Mesodermal cell (in vitro differentiated cells): ENCODE measurements at regions not wholly inside any gene's neighbourhood (a gene's known extent, or its start where the extent isn't known, plus 50 kb on each side); places are given as distances from the start of the nearest gene placed in this dataset.

Experiments used
- H3K27ac ChIP-seq: 2 replicates; pipeline ENCODE4 v1.7.0; 2013; ENCODE audit warnings: mild to moderate bottlenecking, low read depth, low read length, moderate library complexity; ENCODE audit not compliant: severe bottlenecking
- H3K36me3 ChIP-seq: 2 replicates; pipeline ENCODE4 v1.7.1; 2013; ENCODE audit warnings: mild to moderate bottlenecking, low read length, moderate library complexity; ENCODE audit not compliant: control insufficient read depth, insufficient read depth
- H3K4me1 ChIP-seq: one replicate; pipeline ENCODE4 v1.7.1; 2013; ENCODE audit warnings: mild to moderate bottlenecking, low read length; ENCODE audit not compliant: insufficient read depth, control insufficient read depth, poor library complexity, severe bottlenecking
- H3K4me3 ChIP-seq: 2 replicates; pipeline ENCODE4 v1.7.0; 2013; ENCODE audit warnings: low read length, control low read depth, mild to moderate bottlenecking; ENCODE audit not compliant: insufficient read depth, poor library complexity, severe bottlenecking; ENCODE audit errors: extremely low read depth
- H3K9me3 ChIP-seq: 2 replicates; pipeline ENCODE4 v1.7.1; 2013; ENCODE audit warnings: mild to moderate bottlenecking, low read length, moderate library complexity; ENCODE audit not compliant: control insufficient read depth
- WGBS, 2 experiments: methylation state at CpG; one replicate each; pipeline ENCODE4 v1.1.5; 2013; ENCODE audit warnings: missing lambda C conversion rate in 2 of 2; ENCODE audit not compliant: insufficient coverage in 2 of 2; 5-methylcytosine and 5-hydroxymethylcytosine counted together

DNA sequence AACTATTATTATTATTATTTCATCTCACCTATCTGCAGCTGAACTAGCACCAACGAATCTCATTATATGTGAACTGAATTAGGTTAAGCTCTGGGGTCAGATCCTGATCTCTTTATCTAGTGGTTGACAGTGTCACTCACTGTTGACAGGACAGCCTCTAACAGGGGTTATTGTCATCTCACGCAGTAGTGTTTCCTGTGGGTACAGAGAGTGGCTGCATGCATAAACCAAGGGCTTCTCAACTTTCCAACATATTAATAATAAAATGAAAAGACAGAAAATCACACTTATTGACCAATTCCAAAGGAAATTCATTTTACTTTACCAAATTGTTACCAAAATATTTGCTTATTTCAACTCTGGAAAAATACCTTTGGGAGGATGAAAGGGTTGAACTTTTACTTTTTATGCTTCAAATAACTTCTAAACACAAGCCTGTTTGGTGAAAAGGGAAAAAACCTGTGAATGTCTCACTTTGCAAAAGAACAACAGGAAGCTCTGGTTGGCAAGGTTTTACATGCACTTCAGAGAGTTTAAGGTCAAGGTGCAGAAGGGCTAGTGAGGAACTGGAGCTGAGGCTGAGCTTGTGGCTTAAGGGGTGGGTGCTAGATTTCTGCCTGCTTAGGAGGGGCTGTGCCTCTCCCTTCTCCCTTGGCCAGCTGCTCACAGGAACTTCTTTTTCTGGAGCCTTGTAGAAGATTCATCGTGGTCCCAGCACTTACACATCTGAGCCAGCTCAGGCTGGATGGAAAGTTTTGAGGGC, 72.6 kb downstream of the CTAGE1 start:
- H3K27ac ChIP-seq = no peak overlapping the region
- H3K36me3 ChIP-seq = no peaks in the 10 kb centered on the region
- WGBS, 2 experiments = 83% methylated on average over 1 of the region's 3 CpGs; no CpG with 5 or more reads in 1 of the 2 experiments

DNA sequence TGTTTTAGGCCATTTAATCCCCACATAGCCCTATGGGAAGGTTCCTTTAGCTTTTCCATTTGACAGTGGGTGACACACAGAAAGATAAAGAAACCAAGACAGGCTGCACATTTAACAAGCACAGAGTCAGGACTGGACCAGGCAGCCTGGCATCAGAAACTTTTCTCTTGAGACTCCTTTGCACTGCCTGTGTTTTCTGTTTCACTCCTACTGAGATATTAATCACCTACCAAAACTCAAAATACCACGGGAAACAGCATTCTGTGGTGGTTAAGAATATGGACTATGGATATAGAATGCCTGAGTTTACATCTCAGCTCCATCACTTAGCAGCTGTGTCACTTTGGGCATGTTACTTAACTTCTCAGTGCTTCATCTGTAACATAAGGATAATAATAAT, 73.3 kb downstream of the CTAGE1 start:
- WGBS, 2 experiments = no CpG with 5 or more reads among the region's 1 CpG
- no peaks in the 10 kb centered on the region for H3K9me3 ChIP-seq
- H3K4me3 ChIP-seq = no peak overlapping the region
- no peaks in the 10 kb centered on the region for H3K36me3 ChIP-seq
- no peak overlapping the region for H3K27ac ChIP-seq
- H3K4me1 ChIP-seq = peaks cover 16% of the 10 kb centered on the region

More for the DNA sequence above, 72.6 kb downstream of the CTAGE1 start:
- Histone ChIP-seq H3K9me3 (no peaks in the 10 kb centered on the region), H3K4me1 (peaks cover 16% of the 10 kb centered on the region), H3K4me3 (no peak overlapping the region)

GRCh38 chr18:22343613-22344012, 74.1 kb downstream of the CTAGE1 start:
- Histone ChIP-seq H3K36me3 (no peaks in the 10 kb centered on the region), H3K9me3 (no peaks in the 10 kb centered on the region), H3K4me3 (no peak overlapping the region), H3K4me1 (peaks cover 16% of the 10 kb centered on the region), H3K27ac (no peak overlapping the region)
- WGBS, 2 experiments = 84 to 100% methylated on average over 2 to 4 of the region's 5 CpGs

DNA sequence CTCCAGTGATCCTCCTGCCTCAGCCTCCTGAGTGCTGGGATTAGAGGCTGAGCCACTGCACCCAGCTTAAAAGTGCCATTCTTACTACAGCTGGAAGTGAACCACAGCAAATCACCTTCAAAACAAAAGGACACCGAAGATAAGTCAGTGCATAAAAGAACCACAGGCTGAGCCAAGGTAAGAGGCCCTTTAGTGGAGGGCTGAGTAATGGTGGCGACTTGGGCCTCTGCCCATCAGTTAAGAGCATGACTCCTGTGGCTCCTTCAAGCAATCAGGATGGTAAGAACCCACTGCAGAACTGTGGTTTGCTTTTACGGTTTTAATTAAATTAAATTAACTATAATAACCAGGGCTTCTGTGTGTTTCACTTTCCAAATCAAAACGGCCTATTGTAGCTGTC, 75.1 kb downstream of the CTAGE1 start:
- 94 to 100% methylated on average over 1 to 2 of the region's 4 CpGs for WGBS, 2 experiments
- H3K36me3 ChIP-seq = no peaks in the 10 kb centered on the region
- H3K4me1 ChIP-seq = peaks cover 12% of the 10 kb centered on the region
- H3K4me3 ChIP-seq = no peak overlapping the region
- no peak overlapping the region for H3K27ac ChIP-seq
- H3K9me3 ChIP-seq = no peaks in the 10 kb centered on the region

DNA sequence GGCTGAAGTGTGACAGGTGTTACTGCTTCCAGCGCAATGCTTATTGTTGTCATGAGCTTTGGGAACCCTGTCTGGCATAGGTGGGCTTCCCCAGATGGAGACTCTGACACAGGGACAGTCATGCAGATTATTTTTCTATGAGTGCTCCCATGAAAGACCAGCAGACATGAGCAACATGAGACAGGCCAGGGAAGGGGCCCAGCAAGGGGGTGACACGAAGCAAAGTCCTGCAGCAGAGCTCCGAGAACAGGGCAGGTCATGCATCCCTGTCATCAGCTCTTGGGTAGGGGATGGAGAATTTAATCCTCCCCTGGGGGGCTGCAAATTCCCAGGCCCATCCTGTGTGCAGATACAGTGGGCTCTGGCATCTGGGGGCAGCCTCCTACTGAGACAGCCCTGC, 77.4 kb downstream of the CTAGE1 start:
- H3K27ac ChIP-seq = no peak overlapping the region
- WGBS, 2 experiments = 80 to 100% methylated on average over 1 to 2 of the region's 3 CpGs
- H3K36me3 ChIP-seq = no peaks in the 10 kb centered on the region
- no peak overlapping the region for H3K4me3 ChIP-seq
- no peaks in the 10 kb centered on the region for H3K9me3 ChIP-seq
- H3K4me1 ChIP-seq = peaks cover 9% of the 10 kb centered on the region

- Histone ChIP-seq H3K36me3 (no peaks in the 10 kb centered on the region), H3K9me3 (no peaks in the 10 kb centered on the region), H3K4me3 (no peak overlapping the region), H3K27ac (no peak overlapping the region), H3K4me1 (peaks cover 9% of the 10 kb centered on the region)
- WGBS, 2 experiments = 70% methylated on average over 1 of the region's 4 CpGs; no CpG with 5 or more reads in 1 of the 2 experiments
These were observed 77.8 kb downstream of the CTAGE1 start for GRCh38 chr18:22339913-22340312.

- Histone ChIP-seq H3K36me3 (no peaks in the 10 kb centered on the region), H3K27ac (no peak overlapping the region), H3K9me3 (no peaks in the 10 kb centered on the region), H3K4me3 (no peak overlapping the region), H3K4me1 (peaks cover 9% of the 10 kb centered on the region)
These were observed 79.9 kb downstream of the CTAGE1 start for GRCh38 chr18:22337833-22338232.

DNA sequence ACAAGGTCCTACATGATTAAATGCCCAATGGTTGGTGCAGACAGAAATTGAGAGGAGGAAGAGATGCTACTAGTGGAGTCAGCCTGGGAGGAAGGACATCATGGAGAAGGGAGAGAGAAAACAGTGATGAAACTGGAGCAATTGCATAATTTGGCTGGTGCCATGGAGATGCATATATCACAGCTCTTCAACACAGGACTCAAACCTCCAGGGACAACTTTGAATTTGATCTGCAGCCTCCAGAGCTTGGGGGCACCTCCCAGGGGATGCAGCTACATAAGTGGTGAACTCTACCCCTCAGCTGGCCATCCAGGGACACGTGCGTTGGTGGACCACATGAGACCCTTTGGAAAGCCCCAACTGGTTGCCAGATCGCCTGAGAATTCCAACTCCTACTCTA, 80.4 kb downstream of the CTAGE1 start:
- no peaks in the 10 kb centered on the region for H3K9me3 ChIP-seq
- no peak overlapping the region for H3K4me3 ChIP-seq
- H3K4me1 ChIP-seq = peaks cover 9% of the 10 kb centered on the region
- no peaks in the 10 kb centered on the region for H3K36me3 ChIP-seq
- WGBS, 2 experiments = 90 to 93% methylated on average over 2 of the region's 3 CpGs
- no peak overlapping the region for H3K27ac ChIP-seq

DNA sequence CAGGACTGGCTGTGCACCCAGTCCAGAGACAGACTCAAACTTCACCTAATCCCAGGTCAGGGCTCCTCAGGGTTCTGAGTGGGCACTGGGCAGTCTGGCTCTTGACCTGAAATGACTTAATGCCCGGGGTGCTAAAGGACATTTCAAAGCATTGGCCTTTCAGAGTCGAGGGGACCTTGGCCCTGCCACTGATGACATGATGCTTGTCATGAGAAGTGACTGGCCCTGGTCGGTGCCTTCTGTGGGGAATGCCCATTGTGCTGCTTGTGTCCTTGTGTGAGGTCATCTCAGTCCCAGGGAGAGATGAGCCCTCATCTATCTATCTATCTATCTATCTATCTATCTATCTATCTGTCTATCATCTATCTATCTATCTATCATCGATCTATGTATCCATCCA, 81.3 kb downstream of the CTAGE1 start:
- no peak overlapping the region for H3K4me3 ChIP-seq
- 76 to 90% methylated on average over 4 of the region's 4 CpGs for WGBS, 2 experiments
- H3K36me3 ChIP-seq = no peaks in the 10 kb centered on the region
- H3K9me3 ChIP-seq = no peaks in the 10 kb centered on the region
- peaks cover 11% of the 10 kb centered on the region for H3K4me1 ChIP-seq
- H3K27ac ChIP-seq = no peak overlapping the region

DNA sequence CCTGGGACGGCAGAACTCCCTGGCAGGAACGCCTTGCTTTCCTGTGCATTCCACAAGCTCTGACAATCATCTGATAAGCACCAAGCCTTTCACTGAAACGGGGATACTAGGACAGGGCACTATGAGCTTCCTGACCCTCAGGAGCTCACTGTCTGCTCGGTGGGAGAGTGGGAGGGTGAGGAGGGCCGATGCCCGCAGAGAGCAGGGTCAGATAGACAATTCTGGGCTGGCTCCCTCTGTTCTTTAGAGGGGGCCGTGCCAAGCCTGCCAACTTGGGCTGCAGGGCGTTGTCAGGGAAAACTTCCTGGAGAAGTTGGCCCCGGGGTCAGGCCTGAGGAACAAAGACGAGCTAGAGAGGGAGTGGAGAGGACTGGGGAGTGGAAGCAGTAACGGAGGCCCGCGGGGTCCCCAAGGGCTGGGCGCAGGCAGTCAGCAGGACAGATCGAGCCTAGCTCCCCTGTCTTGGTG, 82.0 kb downstream of the CTAGE1 start:
- Histone ChIP-seq H3K36me3 (no peaks in the 10 kb centered on the region), H3K27ac (no peak overlapping the region), H3K9me3 (no peaks in the 10 kb centered on the region), H3K4me1 (peaks cover 13% of the 10 kb centered on the region), H3K4me3 (no peak overlapping the region)
- WGBS, 2 experiments = 86 to 87% methylated on average over 10 to 14 of the region's 15 CpGs

DNA sequence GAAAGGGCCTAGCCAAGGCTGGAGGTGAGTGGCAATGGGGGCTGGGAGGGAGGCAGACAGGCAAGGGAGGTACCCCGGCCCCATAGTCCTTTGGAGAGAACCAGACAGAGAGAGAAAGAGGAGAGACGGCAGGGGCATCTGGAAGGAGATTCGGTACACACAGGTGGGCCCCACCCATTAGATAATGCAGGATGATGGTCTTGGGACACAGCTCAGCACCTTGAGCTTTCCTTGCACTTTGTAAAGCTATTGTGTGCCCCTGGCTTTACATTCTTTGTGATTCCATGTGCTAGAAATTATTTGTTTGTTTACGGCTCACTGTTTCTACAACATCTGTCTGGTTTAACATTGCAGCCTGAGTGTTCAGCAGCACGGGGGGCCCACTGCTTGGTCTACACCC, 83.1 kb downstream of the CTAGE1 start:
- H3K4me3 ChIP-seq = no peak overlapping the region
- WGBS, 2 experiments = 90 to 94% methylated on average over 5 of the region's 5 CpGs
- H3K4me1 ChIP-seq = peaks cover 13% of the 10 kb centered on the region
- no peak overlapping the region for H3K27ac ChIP-seq
- no peaks in the 10 kb centered on the region for H3K9me3 ChIP-seq
- H3K36me3 ChIP-seq = no peaks in the 10 kb centered on the region
